ENCODE measurements at regions not wholly inside any gene's neighbourhood (a gene's known extent, or its start where the extent isn't known, plus 50 kb on each side); places are given as distances from the start of the nearest gene placed in this dataset.

- no peaks in the 10 kb centered on the region for H3K36me3 ChIP-seq (ENCODE audit: control insufficient read depth in 1 of 2, insufficient read depth in 2 of 2, low read length in 1 of 2)
- peaks cover 0 to under 1% of the 10 kb centered on the region in 2 donors for H3K4me1 ChIP-seq (ENCODE audit: control insufficient read depth in 1 of 2, insufficient read depth in 2 of 2, low read length in 2 of 2)
- intact Hi-C loops (cut with DNase I) = no loop called here
- no peak overlapping the region for H3K27ac ChIP-seq (ENCODE audit: low read depth in 1 of 2, low read length in 2 of 2)
- H3K9me3 ChIP-seq (ENCODE audit: control insufficient read depth, low read length) = no peaks in the 10 kb centered on the region
- DNase-seq = no peak
- H3K27me3 ChIP-seq (ENCODE audit: control insufficient read depth in 1 of 2, insufficient read depth in 2 of 2, low read length in 1 of 2) = no peaks in the 10 kb centered on the region
- no peak for ATAC-seq (ENCODE audit: low FRiP score)
- no peak overlapping the region for H3K4me3 ChIP-seq (ENCODE audit: low read length in 2 of 2)
- WGBS, 2 donors = 87 to 89% methylated on average over 4 of the region's 4 CpGs
These were observed 148.1 kb upstream of the ZNF608 start for GRCh38 chr5:124894541-124894940.

DNA sequence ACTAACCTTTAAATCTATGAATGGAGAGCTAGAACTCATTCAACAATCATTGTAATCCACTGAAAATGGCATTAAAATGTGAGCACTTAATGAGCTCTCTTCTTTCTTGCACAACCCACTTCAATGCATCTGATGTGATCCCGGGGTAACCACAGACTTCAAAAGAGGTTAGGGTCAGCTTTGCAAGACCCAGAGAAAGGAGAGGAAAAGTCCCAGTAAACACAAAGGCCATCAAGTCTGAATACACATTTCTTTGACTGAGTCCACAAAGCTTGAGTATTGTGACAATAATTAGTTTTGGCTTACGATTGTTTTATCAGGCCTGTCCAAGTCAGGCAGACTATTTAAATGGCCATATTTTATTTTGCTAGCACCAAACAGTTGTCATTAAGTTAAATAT, 148.8 kb upstream of the ZNF608 start:
- Histone ChIP-seq H3K9me3 (ENCODE audit: control insufficient read depth, low read length) (no peaks in the 10 kb centered on the region), H3K27ac (ENCODE audit: low read depth in 1 of 2, low read length in 2 of 2) (no peak overlapping the region), H3K4me3 (ENCODE audit: low read length in 2 of 2) (no peak overlapping the region), H3K27me3 (ENCODE audit: control insufficient read depth in 1 of 2, insufficient read depth in 2 of 2, low read length in 1 of 2) (no peaks in the 10 kb centered on the region), H3K4me1 (ENCODE audit: control insufficient read depth in 1 of 2, insufficient read depth in 2 of 2, low read length in 2 of 2) (no peaks in the 10 kb centered on the region), H3K36me3 (ENCODE audit: control insufficient read depth in 1 of 2, insufficient read depth in 2 of 2, low read length in 1 of 2) (no peaks in the 10 kb centered on the region)
- ATAC-seq (ENCODE audit: low FRiP score) = no peak
- intact Hi-C loops (cut with DNase I) = no loop called here
- DNase-seq = no peak
- WGBS, 2 donors = 63 to 75% methylated on average over 2 of the region's 2 CpGs

GRCh38 chr5:124901081-124901480, 154.6 kb upstream of the ZNF608 start:
- ATAC-seq (ENCODE audit: low FRiP score) = no peak
- intact Hi-C loops (cut with DNase I) = loop anchor here in 1 of 2 donors (10.0 kb wide), 2 partner anchors 156 to 386 kb away; partner anchors contain the start of gene ZNF608
- no peak for DNase-seq

DNA sequence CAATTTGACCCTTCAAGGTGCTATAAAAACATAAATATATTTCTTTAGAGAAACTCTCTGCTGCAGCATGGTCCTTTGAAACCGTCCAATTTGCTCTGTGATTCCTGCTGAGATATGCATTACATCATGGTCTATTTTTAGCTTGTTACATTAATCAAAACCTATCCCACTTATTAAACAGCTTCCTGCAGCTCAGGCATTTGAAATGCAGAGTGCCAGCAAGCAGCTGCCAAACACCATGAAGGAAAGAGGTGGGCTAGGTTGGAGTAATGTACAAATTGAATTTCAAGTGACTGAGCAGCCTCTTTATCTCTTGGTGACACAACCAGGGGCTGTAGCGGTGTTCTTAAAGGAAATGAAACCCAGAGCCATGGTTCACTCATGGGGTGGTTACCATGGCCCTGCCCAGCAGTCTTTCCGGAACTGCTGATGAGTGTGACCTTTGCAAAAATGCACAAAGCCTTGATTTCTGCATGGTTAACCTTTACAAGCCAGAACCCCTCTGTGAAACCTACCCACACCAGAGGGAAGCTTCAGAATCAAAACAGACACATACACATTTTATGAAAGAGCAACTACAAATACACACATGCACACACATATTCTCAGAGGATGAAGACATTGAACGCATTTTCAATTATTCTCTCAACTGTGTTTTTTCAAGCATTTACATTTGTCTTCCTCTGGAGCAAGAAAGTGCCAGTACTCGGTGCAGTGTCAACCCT, 155.8 kb upstream of the ZNF608 start:
- 40 to 48% methylated on average over 5 of the region's 5 CpGs for WGBS, 2 donors
- H3K27ac ChIP-seq (ENCODE audit: low read depth in 1 of 2, low read length in 2 of 2) = no peak overlapping the region
- peaks cover 0 to 6% of the 10 kb centered on the region in 2 donors for H3K4me1 ChIP-seq (ENCODE audit: control insufficient read depth in 1 of 2, insufficient read depth in 2 of 2, low read length in 2 of 2)
- H3K27me3 ChIP-seq (ENCODE audit: control insufficient read depth in 1 of 2, insufficient read depth in 2 of 2, low read length in 1 of 2) = no peaks in the 10 kb centered on the region
- intact Hi-C loops (cut with DNase I) = loop anchor here in 1 of 2 donors (10.0 kb wide), 2 partner anchors 157 to 387 kb away; partner anchors contain the start of gene ZNF608
- H3K4me3 ChIP-seq (ENCODE audit: low read length in 2 of 2) = no peak overlapping the region
- H3K9me3 ChIP-seq (ENCODE audit: control insufficient read depth, low read length) = no peaks in the 10 kb centered on the region
- H3K36me3 ChIP-seq (ENCODE audit: control insufficient read depth in 1 of 2, insufficient read depth in 2 of 2, low read length in 1 of 2) = no peaks in the 10 kb centered on the region
- DNase-seq = no peak
- ATAC-seq (ENCODE audit: low FRiP score) = no peak

More at GRCh38 chr5:124901081-124901480, 154.6 kb upstream of the ZNF608 start:
- Histone ChIP-seq H3K9me3 (ENCODE audit: control insufficient read depth, low read length) (no peaks in the 10 kb centered on the region), H3K36me3 (ENCODE audit: control insufficient read depth in 1 of 2, insufficient read depth in 2 of 2, low read length in 1 of 2) (no peaks in the 10 kb centered on the region), H3K4me1 (ENCODE audit: control insufficient read depth in 1 of 2, insufficient read depth in 2 of 2, low read length in 2 of 2) (peaks cover 0 to 3% of the 10 kb centered on the region in 2 donors), H3K27ac (ENCODE audit: low read depth in 1 of 2, low read length in 2 of 2) (no peak overlapping the region), H3K4me3 (ENCODE audit: low read length in 2 of 2) (no peak overlapping the region), H3K27me3 (ENCODE audit: control insufficient read depth in 1 of 2, insufficient read depth in 2 of 2, low read length in 1 of 2) (no peaks in the 10 kb centered on the region)

DNA sequence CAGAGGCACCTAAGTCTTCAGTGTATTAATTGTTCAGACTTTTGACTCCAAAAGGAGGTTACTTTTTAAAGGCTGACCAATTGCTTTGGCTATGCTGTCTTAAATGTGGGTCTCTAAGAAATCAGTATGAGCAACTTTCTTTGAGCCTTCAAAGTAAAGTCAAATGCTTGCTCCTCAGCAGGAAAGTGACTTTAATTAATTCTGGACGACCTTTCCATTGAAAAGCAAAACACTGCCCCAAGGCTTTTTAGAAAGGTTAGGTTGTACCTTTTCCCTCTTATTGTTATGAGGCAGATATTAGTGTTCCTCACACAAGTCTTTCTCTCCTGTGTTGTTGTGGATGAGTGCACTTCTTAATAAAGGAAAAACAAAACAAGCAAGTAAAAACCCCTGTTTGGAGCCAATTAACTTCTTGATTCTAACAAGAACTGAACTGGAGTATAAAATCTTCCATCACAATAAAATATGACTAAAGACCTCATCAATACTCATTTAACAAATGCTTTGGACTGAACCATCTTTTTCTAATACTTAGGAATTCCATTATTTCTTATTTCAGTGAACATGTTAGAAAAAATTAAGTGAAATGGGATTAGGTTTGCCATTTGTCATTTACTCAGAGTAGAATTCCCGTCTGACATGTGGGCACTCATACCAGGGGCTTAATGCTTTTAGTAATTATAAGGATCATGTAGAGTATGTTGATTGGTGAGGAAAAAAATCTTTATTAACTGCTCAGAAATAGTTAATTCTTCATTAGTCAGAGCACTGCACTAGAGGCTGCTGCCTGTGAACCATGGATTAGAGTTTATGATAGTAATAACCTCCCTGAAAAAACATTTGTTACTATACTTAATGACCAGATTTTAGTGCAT, 159.1 kb upstream of the ZNF608 start:
- no peaks in the 10 kb centered on the region for H3K36me3 ChIP-seq (ENCODE audit: control insufficient read depth in 1 of 2, insufficient read depth in 2 of 2, low read length in 1 of 2)
- ATAC-seq (ENCODE audit: low FRiP score) = no peak
- H3K27ac ChIP-seq (ENCODE audit: low read depth in 1 of 2, low read length in 2 of 2) = no peak overlapping the region
- intact Hi-C loops (cut with DNase I) = loop anchor here in 1 of 2 donors (5.0 to 10.0 kb wide), 3 partner anchors 161 to 577 kb away; partner anchors contain the start of gene ZNF608
- WGBS, 2 donors = 90 to 91% methylated on average over 2 of the region's 2 CpGs
- no peaks in the 10 kb centered on the region for H3K27me3 ChIP-seq (ENCODE audit: control insufficient read depth in 1 of 2, insufficient read depth in 2 of 2, low read length in 1 of 2)
- no peak for DNase-seq
- H3K9me3 ChIP-seq (ENCODE audit: control insufficient read depth, low read length) = no peaks in the 10 kb centered on the region
- peaks cover 0 to 6% of the 10 kb centered on the region in 2 donors for H3K4me1 ChIP-seq (ENCODE audit: control insufficient read depth in 1 of 2, insufficient read depth in 2 of 2, low read length in 2 of 2)
- no peak overlapping the region for H3K4me3 ChIP-seq (ENCODE audit: low read length in 2 of 2)

- Histone ChIP-seq H3K4me3 (ENCODE audit: low read length in 2 of 2) (no peak overlapping the region), H3K4me1 (ENCODE audit: control insufficient read depth in 1 of 2, insufficient read depth in 2 of 2, low read length in 2 of 2) (peaks cover 0 to 6% of the 10 kb centered on the region in 2 donors), H3K27me3 (ENCODE audit: control insufficient read depth in 1 of 2, insufficient read depth in 2 of 2, low read length in 1 of 2) (no peaks in the 10 kb centered on the region), H3K9me3 (ENCODE audit: control insufficient read depth, low read length) (no peaks in the 10 kb centered on the region), H3K27ac (ENCODE audit: low read depth in 1 of 2, low read length in 2 of 2) (peak overlapping the region in 1 of 2 donors; percentile 71), H3K36me3 (ENCODE audit: control insufficient read depth in 1 of 2, insufficient read depth in 2 of 2, low read length in 1 of 2) (no peaks in the 10 kb centered on the region)
- intact Hi-C loops (cut with DNase I) = loop anchor here in 1 of 2 donors (5.0 to 10.0 kb wide), 3 partner anchors 162 to 576 kb away; partner anchors contain the start of gene ZNF608
- ATAC-seq (ENCODE audit: low FRiP score) (peak; percentile 92), DNase-seq (peak in 1 of 2 donors; percentile 73)
- 1 to 2% methylated on average over 6 of the region's 6 CpGs for WGBS, 2 donors
These were observed 160.1 kb upstream of the ZNF608 start for GRCh38 chr5:124906339-124907097.

- DNase-seq = peak in 1 of 2 donors; percentile 59
- no peaks in the 10 kb centered on the region for H3K9me3 ChIP-seq (ENCODE audit: control insufficient read depth, low read length)
- ATAC-seq (ENCODE audit: low FRiP score) = peak; percentile 48
- no peaks in the 10 kb centered on the region for H3K27me3 ChIP-seq (ENCODE audit: control insufficient read depth in 1 of 2, insufficient read depth in 2 of 2, low read length in 1 of 2)
- intact Hi-C loops (cut with DNase I) = loop anchor here in 1 of 2 donors (5.0 to 10.0 kb wide), 3 partner anchors 162 to 575 kb away; partner anchors contain the start of gene ZNF608
- 78 to 83% methylated on average over 12 of the region's 12 CpGs for WGBS, 2 donors
- peak overlapping the region in 1 of 2 donors; percentile 64 for H3K27ac ChIP-seq (ENCODE audit: low read depth in 1 of 2, low read length in 2 of 2)
- H3K36me3 ChIP-seq (ENCODE audit: control insufficient read depth in 1 of 2, insufficient read depth in 2 of 2, low read length in 1 of 2) = no peaks in the 10 kb centered on the region
- H3K4me3 ChIP-seq (ENCODE audit: low read length in 2 of 2) = no peak overlapping the region
- peaks cover 0 to 3% of the 10 kb centered on the region in 2 donors for H3K4me1 ChIP-seq (ENCODE audit: control insufficient read depth in 1 of 2, insufficient read depth in 2 of 2, low read length in 2 of 2)
These were observed 160.7 kb upstream of the ZNF608 start for GRCh38 chr5:124907098-124907644.
